ENCODE measurements at regions not wholly inside any gene's neighbourhood (a gene's known extent, or its start where the extent isn't known, plus 50 kb on each side); places are given as distances from the start of the nearest gene placed in this dataset.

DNA sequence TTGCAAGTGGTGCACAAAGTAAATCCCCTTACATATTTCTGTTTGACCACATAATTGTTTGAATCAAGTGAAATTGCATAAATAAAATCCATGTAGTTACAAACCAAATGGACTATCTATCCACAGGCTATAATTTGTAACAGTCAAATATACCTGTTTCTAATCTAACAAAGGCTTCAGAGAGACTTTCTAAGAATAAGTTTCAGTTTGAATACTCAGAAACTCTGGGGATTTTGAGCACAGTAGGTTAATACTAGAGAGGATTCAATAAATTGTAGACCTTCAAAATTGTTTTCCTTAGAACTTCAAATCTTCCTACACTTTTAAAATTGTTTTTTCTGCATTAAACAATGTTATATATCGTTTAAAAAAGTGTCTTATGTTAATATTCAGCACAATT lies 1250.1 kb downstream of the NLGN4X start:
- WGBS, 3 donors = 26 to 59% (median 29%) methylated on average over 1 of the region's 1 CpG
- no peaks in the 10 kb centered on the region for H3K36me3 ChIP-seq (ENCODE audit: control insufficient read depth in 3 of 3, insufficient read depth in 2 of 3, low read depth in 1 of 3, low read length in 3 of 3)
- H3K4me3 ChIP-seq (ENCODE audit: low read depth in 1 of 3, low read length in 3 of 3) = no peak overlapping the region
- no peaks in the 10 kb centered on the region for H3K9me3 ChIP-seq (ENCODE audit: control insufficient read depth in 2 of 2, insufficient read depth in 1 of 2, low read depth in 1 of 2, low read length in 1 of 2)
- H3K27ac ChIP-seq (ENCODE audit: low read depth in 1 of 3, low read length in 2 of 3) = no peak overlapping the region
- DNase-seq (no peak), FAIRE-seq (peak; percentile 36)
- no peaks in the 10 kb centered on the region for H3K27me3 ChIP-seq (ENCODE audit: control insufficient read depth in 3 of 3, insufficient read depth in 3 of 3, low read length in 3 of 3)
- H3K4me1 ChIP-seq (ENCODE audit: control insufficient read depth in 3 of 3, insufficient read depth in 2 of 3, low read depth in 1 of 3, low read length in 2 of 3) = no peaks in the 10 kb centered on the region

DNA sequence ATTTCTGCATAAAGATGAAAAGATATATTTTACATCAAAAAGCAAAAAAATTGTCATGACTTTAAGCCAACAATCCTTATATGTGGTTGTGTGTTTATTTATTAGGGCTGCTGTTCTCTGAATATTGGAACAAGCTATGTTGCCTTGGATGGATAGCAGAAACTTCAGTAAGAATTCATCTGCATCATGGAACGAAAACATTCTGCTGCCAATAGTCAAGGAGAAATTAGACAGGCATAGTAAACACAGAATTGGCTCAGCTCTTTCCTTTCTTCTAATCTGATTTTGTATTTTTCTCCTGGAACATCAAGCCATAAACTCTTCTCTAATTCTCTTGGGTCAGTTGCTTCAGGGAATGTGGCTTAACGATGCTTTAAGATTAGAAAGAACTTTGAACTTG lies 1257.0 kb downstream of the NLGN4X start:
- H3K27ac ChIP-seq (ENCODE audit: low read depth in 1 of 3, low read length in 2 of 3) = no peak overlapping the region
- H3K36me3 ChIP-seq (ENCODE audit: control insufficient read depth in 3 of 3, insufficient read depth in 2 of 3, low read depth in 1 of 3, low read length in 3 of 3) = no peaks in the 10 kb centered on the region
- H3K9me3 ChIP-seq (ENCODE audit: control insufficient read depth in 2 of 2, insufficient read depth in 1 of 2, low read depth in 1 of 2, low read length in 1 of 2) = no peaks in the 10 kb centered on the region
- H3K27me3 ChIP-seq (ENCODE audit: control insufficient read depth in 3 of 3, insufficient read depth in 3 of 3, low read length in 3 of 3) = no peaks in the 10 kb centered on the region
- FAIRE-seq (no peak), DNase-seq (no peak)
- 55 to 66% (median 60%) methylated on average over 2 of the region's 2 CpGs for WGBS, 3 donors
- no peaks in the 10 kb centered on the region for H3K4me1 ChIP-seq (ENCODE audit: control insufficient read depth in 3 of 3, insufficient read depth in 2 of 3, low read depth in 1 of 3, low read length in 2 of 3)
- H3K4me3 ChIP-seq (ENCODE audit: low read depth in 1 of 3, low read length in 3 of 3) = no peak overlapping the region

GRCh38 chrX:4964112-4964511 lies 1250.7 kb upstream of the PRKX start:
- FAIRE-seq (no peak), DNase-seq (no peak)
- WGBS, 3 donors = 55 to 81% (median 63%) methylated on average over 3 of the region's 3 CpGs
- Histone ChIP-seq H3K9me3 (ENCODE audit: control insufficient read depth in 2 of 2, insufficient read depth in 1 of 2, low read depth in 1 of 2, low read length in 1 of 2) (no peaks in the 10 kb centered on the region), H3K4me3 (ENCODE audit: low read depth in 1 of 3, low read length in 3 of 3) (no peak overlapping the region), H3K27ac (ENCODE audit: low read depth in 1 of 3, low read length in 2 of 3) (no peak overlapping the region), H3K4me1 (ENCODE audit: control insufficient read depth in 3 of 3, insufficient read depth in 2 of 3, low read depth in 1 of 3, low read length in 2 of 3) (no peaks in the 10 kb centered on the region), H3K27me3 (ENCODE audit: control insufficient read depth in 3 of 3, insufficient read depth in 3 of 3, low read length in 3 of 3) (no peaks in the 10 kb centered on the region), H3K36me3 (ENCODE audit: control insufficient read depth in 3 of 3, insufficient read depth in 2 of 3, low read depth in 1 of 3, low read length in 3 of 3) (no peaks in the 10 kb centered on the region)

DNA sequence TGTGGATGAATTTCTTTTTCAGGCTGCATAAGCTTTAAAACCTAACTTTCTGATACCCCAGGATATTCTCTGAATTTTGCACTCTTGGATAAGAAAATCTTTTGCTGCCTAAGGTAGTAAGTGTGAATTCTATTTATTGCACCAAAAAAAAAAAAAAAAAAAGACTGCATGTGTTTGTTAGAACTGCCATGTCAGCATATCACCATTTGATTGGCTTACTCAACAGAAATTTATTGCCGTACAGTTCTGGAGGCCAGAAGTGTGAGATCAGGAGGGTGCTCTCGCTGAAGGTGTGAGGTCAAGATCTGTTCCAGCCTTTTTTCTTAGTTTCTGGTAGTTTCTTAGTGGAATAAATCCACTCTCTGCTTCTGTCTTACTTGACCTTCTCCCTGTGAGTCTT lies 1250.0 kb upstream of the PRKX start:
- no peak for DNase-seq
- no peak overlapping the region for H3K27ac ChIP-seq (ENCODE audit: low read depth in 1 of 3, low read length in 2 of 3)
- no peak overlapping the region for H3K4me3 ChIP-seq (ENCODE audit: low read depth in 1 of 3, low read length in 3 of 3)
- no peaks in the 10 kb centered on the region for H3K27me3 ChIP-seq (ENCODE audit: control insufficient read depth in 3 of 3, insufficient read depth in 3 of 3, low read length in 3 of 3)
- no peaks in the 10 kb centered on the region for H3K4me1 ChIP-seq (ENCODE audit: control insufficient read depth in 3 of 3, insufficient read depth in 2 of 3, low read depth in 1 of 3, low read length in 2 of 3)
- H3K36me3 ChIP-seq (ENCODE audit: control insufficient read depth in 3 of 3, insufficient read depth in 2 of 3, low read depth in 1 of 3, low read length in 3 of 3) = no peaks in the 10 kb centered on the region
- no peaks in the 10 kb centered on the region for H3K9me3 ChIP-seq (ENCODE audit: control insufficient read depth in 2 of 2, insufficient read depth in 1 of 2, low read depth in 1 of 2, low read length in 1 of 2)
- FAIRE-seq = no peak
- WGBS, 3 donors = 70 to 89% (median 82%) methylated on average over 2 of the region's 2 CpGs

DNA sequence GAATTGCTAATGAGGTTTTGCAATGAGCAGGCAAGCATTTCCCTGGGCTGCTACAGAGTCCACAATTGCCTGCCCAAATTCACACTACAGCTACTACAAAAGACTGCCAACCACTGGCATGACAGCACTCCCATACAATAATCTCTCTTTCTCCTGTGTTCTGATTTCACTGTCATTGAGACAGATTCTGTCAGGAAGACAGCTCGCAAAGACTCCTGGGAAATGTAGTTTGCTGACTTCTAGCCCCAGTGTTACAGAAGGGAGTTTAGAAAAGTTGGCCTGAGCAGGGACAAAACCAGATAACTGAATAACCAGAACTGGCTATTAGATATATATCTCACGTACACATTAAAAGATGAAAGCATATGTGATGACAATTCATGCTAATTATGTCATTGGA lies 1231.3 kb upstream of the PRKX start:
- FAIRE-seq (no peak), DNase-seq (no peak)
- Histone ChIP-seq H3K4me1 (ENCODE audit: control insufficient read depth in 3 of 3, insufficient read depth in 2 of 3, low read depth in 1 of 3, low read length in 2 of 3) (no peaks in the 10 kb centered on the region), H3K27ac (ENCODE audit: low read depth in 1 of 3, low read length in 2 of 3) (no peak overlapping the region), H3K27me3 (ENCODE audit: control insufficient read depth in 3 of 3, insufficient read depth in 3 of 3, low read length in 3 of 3) (no peaks in the 10 kb centered on the region), H3K36me3 (ENCODE audit: control insufficient read depth in 3 of 3, insufficient read depth in 2 of 3, low read depth in 1 of 3, low read length in 3 of 3) (no peaks in the 10 kb centered on the region), H3K4me3 (ENCODE audit: low read depth in 1 of 3, low read length in 3 of 3) (no peak overlapping the region), H3K9me3 (ENCODE audit: control insufficient read depth in 2 of 2, insufficient read depth in 1 of 2, low read depth in 1 of 2, low read length in 1 of 2) (no peaks in the 10 kb centered on the region)
- 74 to 84% (median 82%) methylated on average over 2 of the region's 2 CpGs for WGBS, 3 donors

DNA sequence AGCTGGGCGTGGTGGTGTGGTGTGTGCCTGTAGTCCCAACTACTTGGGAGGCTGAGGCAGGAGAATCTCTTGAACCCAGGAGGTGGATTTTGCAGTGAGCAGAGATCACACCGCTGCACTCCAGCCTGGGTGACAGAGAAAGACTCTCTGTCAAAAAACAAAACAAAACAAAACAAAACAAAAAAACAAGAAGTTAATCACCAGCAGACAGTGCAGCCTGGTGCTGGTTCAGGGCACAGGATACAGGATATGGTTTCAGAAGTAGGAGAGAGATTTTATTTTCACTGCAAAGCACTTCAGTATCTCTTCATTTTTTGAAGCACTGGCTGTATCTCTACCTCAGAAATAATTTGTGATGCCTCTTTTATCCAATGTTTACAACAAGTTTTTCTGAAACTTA lies 1222.9 kb upstream of the PRKX start:
- Histone ChIP-seq H3K4me1 (ENCODE audit: control insufficient read depth in 3 of 3, insufficient read depth in 2 of 3, low read depth in 1 of 3, low read length in 2 of 3) (no peaks in the 10 kb centered on the region), H3K4me3 (ENCODE audit: low read depth in 1 of 3, low read length in 3 of 3) (no peak overlapping the region), H3K27ac (ENCODE audit: low read depth in 1 of 3, low read length in 2 of 3) (no peak overlapping the region), H3K9me3 (ENCODE audit: control insufficient read depth in 2 of 2, insufficient read depth in 1 of 2, low read depth in 1 of 2, low read length in 1 of 2) (no peaks in the 10 kb centered on the region), H3K36me3 (ENCODE audit: control insufficient read depth in 3 of 3, insufficient read depth in 2 of 3, low read depth in 1 of 3, low read length in 3 of 3) (no peaks in the 10 kb centered on the region), H3K27me3 (ENCODE audit: control insufficient read depth in 3 of 3, insufficient read depth in 3 of 3, low read length in 3 of 3) (no peaks in the 10 kb centered on the region)
- FAIRE-seq (no peak), DNase-seq (no peak)
- 72 to 84% (median 75%) methylated on average over 2 of the region's 2 CpGs for WGBS, 3 donors

- H3K36me3 ChIP-seq (ENCODE audit: control insufficient read depth in 3 of 3, insufficient read depth in 2 of 3, low read depth in 1 of 3, low read length in 3 of 3) = no peaks in the 10 kb centered on the region
- no peaks in the 10 kb centered on the region for H3K27me3 ChIP-seq (ENCODE audit: control insufficient read depth in 3 of 3, insufficient read depth in 3 of 3, low read length in 3 of 3)
- no peak overlapping the region for H3K27ac ChIP-seq (ENCODE audit: low read depth in 1 of 3, low read length in 2 of 3)
- H3K4me1 ChIP-seq (ENCODE audit: control insufficient read depth in 3 of 3, insufficient read depth in 2 of 3, low read depth in 1 of 3, low read length in 2 of 3) = no peaks in the 10 kb centered on the region
- FAIRE-seq = no peak
- WGBS, 3 donors = 46 to 59% (median 54%) methylated on average over 2 of the region's 2 CpGs
- H3K4me3 ChIP-seq (ENCODE audit: low read depth in 1 of 3, low read length in 3 of 3) = no peak overlapping the region
- DNase-seq = no peak
- no peaks in the 10 kb centered on the region for H3K9me3 ChIP-seq (ENCODE audit: control insufficient read depth in 2 of 2, insufficient read depth in 1 of 2, low read depth in 1 of 2, low read length in 1 of 2)
Observed at GRCh38 chrX:4935846-4936245, 1222.4 kb upstream of the PRKX start.

DNA sequence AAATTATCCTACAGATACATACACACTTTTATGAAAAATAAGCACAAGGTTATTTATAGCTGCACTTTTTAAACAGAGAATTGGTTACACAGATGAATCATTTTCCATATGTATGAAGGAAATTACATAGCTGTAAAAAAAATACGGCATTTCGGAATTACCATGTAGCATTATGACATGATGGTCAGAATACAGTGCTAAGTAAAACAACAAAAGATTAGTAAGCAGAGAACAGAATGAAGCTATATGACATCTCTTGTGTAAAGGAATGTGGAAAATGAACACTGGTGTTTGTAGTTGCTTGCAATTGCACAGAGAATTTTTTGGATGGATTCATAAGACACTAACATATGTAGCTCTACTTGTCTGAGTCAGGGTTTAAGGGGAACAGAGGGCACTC lies 1222.0 kb upstream of the PRKX start:
- DNase-seq (no peak), FAIRE-seq (no peak)
- WGBS, 3 donors = 53 to 83% (median 81%) methylated on average over 2 of the region's 2 CpGs
- no peak overlapping the region for H3K27ac ChIP-seq (ENCODE audit: low read depth in 1 of 3, low read length in 2 of 3)
- H3K27me3 ChIP-seq (ENCODE audit: control insufficient read depth in 3 of 3, insufficient read depth in 3 of 3, low read length in 3 of 3) = no peaks in the 10 kb centered on the region
- no peaks in the 10 kb centered on the region for H3K36me3 ChIP-seq (ENCODE audit: control insufficient read depth in 3 of 3, insufficient read depth in 2 of 3, low read depth in 1 of 3, low read length in 3 of 3)
- H3K4me1 ChIP-seq (ENCODE audit: control insufficient read depth in 3 of 3, insufficient read depth in 2 of 3, low read depth in 1 of 3, low read length in 2 of 3) = no peaks in the 10 kb centered on the region
- H3K4me3 ChIP-seq (ENCODE audit: low read depth in 1 of 3, low read length in 3 of 3) = no peak overlapping the region
- no peaks in the 10 kb centered on the region for H3K9me3 ChIP-seq (ENCODE audit: control insufficient read depth in 2 of 2, insufficient read depth in 1 of 2, low read depth in 1 of 2, low read length in 1 of 2)

DNA sequence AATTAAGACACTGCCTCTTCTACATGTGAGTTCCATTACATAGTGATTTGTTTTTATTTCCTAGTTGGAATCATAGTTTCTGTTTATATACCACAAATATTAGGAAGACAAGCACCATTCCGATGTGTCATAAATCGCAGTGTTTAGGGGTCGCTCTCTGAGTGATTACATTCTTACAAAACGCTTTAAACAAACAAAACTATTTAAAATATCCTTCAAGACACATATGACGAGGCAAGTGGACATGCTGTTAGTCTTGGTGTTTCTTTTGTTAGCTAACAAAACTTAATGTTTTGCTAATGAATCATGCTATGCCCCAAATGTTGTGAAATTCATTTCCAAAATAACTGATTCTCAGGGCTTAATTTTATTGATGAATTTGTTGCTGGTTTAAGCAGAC lies 1219.3 kb upstream of the PRKX start:
- WGBS, 3 donors = 53 to 70% (median 61%) methylated on average over 5 of the region's 5 CpGs
- Histone ChIP-seq H3K9me3 (ENCODE audit: control insufficient read depth in 2 of 2, insufficient read depth in 1 of 2, low read depth in 1 of 2, low read length in 1 of 2) (no peaks in the 10 kb centered on the region), H3K4me3 (ENCODE audit: low read depth in 1 of 3, low read length in 3 of 3) (no peak overlapping the region), H3K27ac (ENCODE audit: low read depth in 1 of 3, low read length in 2 of 3) (no peak overlapping the region), H3K36me3 (ENCODE audit: control insufficient read depth in 3 of 3, insufficient read depth in 2 of 3, low read depth in 1 of 3, low read length in 3 of 3) (no peaks in the 10 kb centered on the region), H3K4me1 (ENCODE audit: control insufficient read depth in 3 of 3, insufficient read depth in 2 of 3, low read depth in 1 of 3, low read length in 2 of 3) (no peaks in the 10 kb centered on the region), H3K27me3 (ENCODE audit: control insufficient read depth in 3 of 3, insufficient read depth in 3 of 3, low read length in 3 of 3) (no peaks in the 10 kb centered on the region)
- FAIRE-seq = no peak
- peak; percentile 0 to 1 for DNase-seq

Data from small intestine (tissue), 7 donors.